Body of pancreas (tissue), 4 donors: ENCODE measurements at regions not wholly inside any gene's neighbourhood (a gene's known extent, or its start where the extent isn't known, plus 50 kb on each side); places are given as distances from the start of the nearest gene placed in this dataset.

Source experiments
- ATAC-seq: fragments of 150-250 bp; one replicate; pipeline ENCODE4 v1.9.1; 2016
- DNase-seq, 4 donors: peaks; one replicate each; pipeline ENCODE4 v3.0.0-alpha.2; 2019
- H3K27ac ChIP-seq, 4 donors: fragments of 200-600 bp; sonication (generic); 1 replicate in 3 of 4; 2 replicates in 1 of 4; pipeline versions ENCODE4 v1.5.1 to v1.6.1; 2016 to 2019; ENCODE audit warnings: mild to moderate bottlenecking in 1 of 4, mixed read lengths in 1 of 4, moderate library complexity in 1 of 4
- H3K27me3 ChIP-seq, 2 donors: fragments of 200-600 bp; sonication (generic); one replicate each; pipeline ENCODE4 v1.6.0; 2016; ENCODE audit warnings: mild to moderate bottlenecking in 1 of 2
- H3K36me3 ChIP-seq, 2 donors: fragments of 200-600 bp; sonication (generic); replicated peaks in 1 of 2; 2 replicates each; pipeline ENCODE4 v1.5.1; 2016; ENCODE audit warnings: low read depth in 2 of 2; ENCODE audit not compliant: insufficient read depth in 1 of 2
- H3K4me1 ChIP-seq: fragments of 200-600 bp; sonication (generic); one replicate; pipeline ENCODE4 v1.6.0; 2016
- H3K4me3 ChIP-seq, 2 donors: fragments of 200-600 bp; sonication (generic); 1 replicate in 1 of 2; 2 replicates in 1 of 2; pipeline ENCODE4 v1.5.1; 2016 to 2019
- H3K9me3 ChIP-seq, 3 donors: fragments of 200-600 bp; sonication (generic); 1 replicate in 2 of 3; 2 replicates in 1 of 3; pipeline ENCODE4 v1.5.1; 2016
- CTCF ChIP-seq, 7 experiments: fragments of 450-650 bp in 4 of 7; fragments of 200-600 bp in 3 of 7; sonication (generic) in 3 of 7; IDR thresholded peaks; one replicate each; pipeline ENCODE4 v1.5.1; 2016 to 2019; ENCODE audit warnings: antibody characterized with exemption in 7 of 7
- POLR2A ChIP-seq, 3 donors: fragments of 450-650 bp; IDR thresholded peaks; one replicate each; pipeline ENCODE4 v1.6.1; 2016; ENCODE audit warnings: antibody characterized with exemption in 3 of 3, mild to moderate bottlenecking in 2 of 3
- WGBS, 2 donors: methylation state at CpG; one replicate each; pipeline ENCODE4 v1.1.5; 2017; 5-methylcytosine and 5-hydroxymethylcytosine counted together
- intact Hi-C: fragments of 100-400 bp; cut with DNase I; formaldehyde crosslinking; loops from one replicate; pipeline ENCODE4 v1.15.1; 2023

GRCh38 chr9:14018081-14018480 lies 295.9 kb downstream of the NFIB start:
- Histone ChIP-seq H3K27me3 (no peaks in the 10 kb centered on the region), H3K36me3 (no peaks in the 10 kb centered on the region), H3K9me3 (no peaks in the 10 kb centered on the region), H3K4me1 (no peaks in the 10 kb centered on the region), H3K27ac (no peak overlapping the region), H3K4me3 (no peak overlapping the region)
- WGBS, 2 donors = 40 to 49% methylated on average over 2 of the region's 2 CpGs
- peak in 1 of 4 donors; percentile 37 for DNase-seq
- no peak for TF ChIP-seq CTCF (IDR thresholded peaks at IDR 0.05)
- no peak for TF ChIP-seq POLR2A (IDR thresholded peaks at IDR 0.05)
- ATAC-seq = no peak
- intact Hi-C loops = no loop called here

- H3K9me3 ChIP-seq = no peaks in the 10 kb centered on the region
- intact Hi-C loops = no loop called here
- no peak for ATAC-seq
These were observed 299.2 kb downstream of the NFIB start for GRCh38 chr9:14014744-14015143.

GRCh38 chr9:14014218-14014617 lies 299.7 kb downstream of the NFIB start:
- ATAC-seq (no peak), DNase-seq (no peak)
- Histone ChIP-seq H3K4me3 (no peak overlapping the region), H3K9me3 (no peaks in the 10 kb centered on the region), H3K4me1 (peaks cover 6% of the 10 kb centered on the region), H3K27me3 (no peaks in the 10 kb centered on the region), H3K27ac (no peak overlapping the region), H3K36me3 (no peaks in the 10 kb centered on the region)
- intact Hi-C loops = no loop called here
- TF ChIP-seq POLR2A (IDR thresholded peaks at IDR 0.05) (no peak), CTCF (IDR thresholded peaks at IDR 0.05) (no peak)

More at GRCh38 chr9:14014744-14015143, 299.2 kb downstream of the NFIB start:
- TF ChIP-seq CTCF (IDR thresholded peaks at IDR 0.05) (no peak), POLR2A (IDR thresholded peaks at IDR 0.05) (no peak)
- no peak overlapping the region for H3K27ac ChIP-seq
- H3K36me3 ChIP-seq = no peaks in the 10 kb centered on the region
- H3K4me1 ChIP-seq = peaks cover 6% of the 10 kb centered on the region
- H3K4me3 ChIP-seq = no peak overlapping the region
- H3K27me3 ChIP-seq = no peaks in the 10 kb centered on the region
- no peak for DNase-seq

- DNase-seq (no peak), ATAC-seq (no peak)
- peaks cover 6% of the 10 kb centered on the region for H3K4me1 ChIP-seq
- no peaks in the 10 kb centered on the region for H3K36me3 ChIP-seq
- H3K4me3 ChIP-seq = no peak overlapping the region
- 30 to 36% methylated on average over 3 of the region's 3 CpGs for WGBS, 2 donors
- TF ChIP-seq CTCF (IDR thresholded peaks at IDR 0.05) (no peak), POLR2A (IDR thresholded peaks at IDR 0.05) (no peak)
- intact Hi-C loops = no loop called here
- H3K9me3 ChIP-seq = no peaks in the 10 kb centered on the region
- no peaks in the 10 kb centered on the region for H3K27me3 ChIP-seq
- H3K27ac ChIP-seq = no peak overlapping the region
These were observed 302.0 kb downstream of the NFIB start for GRCh38 chr9:14011799-14012560.

GRCh38 chr9:14007190-14007769 lies 306.7 kb downstream of the NFIB start:
- H3K27me3 ChIP-seq = no peaks in the 10 kb centered on the region
- intact Hi-C loops = no loop called here
- TF ChIP-seq CTCF (IDR thresholded peaks at IDR 0.05) = no peak
- TF ChIP-seq POLR2A (IDR thresholded peaks at IDR 0.05) = no peak
- DNase-seq = no peak
- no peak overlapping the region for H3K27ac ChIP-seq
- H3K9me3 ChIP-seq = no peaks in the 10 kb centered on the region
- H3K4me1 ChIP-seq = peaks cover 6% of the 10 kb centered on the region
- ATAC-seq = no peak
- no peaks in the 10 kb centered on the region for H3K36me3 ChIP-seq
- no peak overlapping the region for H3K4me3 ChIP-seq
- 66 to 68% methylated on average over 18 to 19 of the region's 19 CpGs for WGBS, 2 donors
